Thyroid gland (tissue), 4 donors: ENCODE measurements at regions not wholly inside any gene's neighbourhood (a gene's known extent, or its start where the extent isn't known, plus 50 kb on each side); places are given as distances from the start of the nearest gene placed in this dataset.

Source experiments
- DNase-seq, 2 donors: peaks; one replicate each; pipeline ENCODE4 v3.0.0-alpha.2; 2019
- H3K27ac ChIP-seq, 3 donors: fragments of 200-600 bp; sonication (generic); 1 replicate in 2 of 3; 2 replicates in 1 of 3; pipeline ENCODE4 v1.5.1; 2016 to 2019; ENCODE audit warnings: mild to moderate bottlenecking in 1 of 3, moderate library complexity in 1 of 3
- H3K27me3 ChIP-seq: fragments of 200-600 bp; sonication (generic); one replicate; pipeline ENCODE4 v1.5.1; 2019
- H3K36me3 ChIP-seq, 2 donors: fragments of 200-600 bp; sonication (generic); one replicate each; pipeline ENCODE4 v1.5.1; 2016 to 2019
- H3K4me1 ChIP-seq, 2 donors: fragments of 200-600 bp; sonication (generic); one replicate each; pipeline ENCODE4 v1.5.1; 2017 to 2019
- H3K4me3 ChIP-seq, 3 donors: fragments of 200-600 bp; sonication (generic); replicated peaks in 1 of 3; 1 replicate in 2 of 3; 2 replicates in 1 of 3; pipeline ENCODE4 v1.5.1; 2016; ENCODE audit warnings: mild to moderate bottlenecking in 1 of 3
- H3K9me3 ChIP-seq: fragments of 200-600 bp; sonication (generic); one replicate; pipeline ENCODE4 v1.5.1; 2017
- CTCF ChIP-seq, 6 experiments: fragments of 200-600 bp in 3 of 6; fragments of 450-650 bp in 3 of 6; sonication (generic) in 3 of 6; IDR thresholded peaks; one replicate each; pipeline ENCODE4 v1.5.1; 2016 to 2019; ENCODE audit warnings: antibody characterized with exemption in 6 of 6, mild to moderate bottlenecking in 2 of 6, inconsistent platforms in 1 of 6, moderate library complexity in 1 of 6
- POLR2A ChIP-seq, 2 donors: fragments of 450-650 bp; IDR thresholded peaks; one replicate each; pipeline ENCODE4 v1.6.1; 2017; ENCODE audit warnings: antibody characterized with exemption in 2 of 2, mild to moderate bottlenecking in 2 of 2, moderate library complexity in 1 of 2
- WGBS, 2 donors: methylation state at CpG; one replicate each; pipeline ENCODE4 v1.1.5; 2017; 5-methylcytosine and 5-hydroxymethylcytosine counted together
- intact Hi-C: fragments of 100-400 bp; cut with DNase I; formaldehyde crosslinking; loops from one replicate; pipeline ENCODE4 v1.15.1; 2023

GRCh38 chr1:218674280-218674773, 329.2 kb downstream of the TGFB2 start:
- no peak overlapping the region for H3K27ac ChIP-seq
- no peak overlapping the region for H3K4me3 ChIP-seq
- no peaks in the 10 kb centered on the region for H3K36me3 ChIP-seq
- WGBS, 2 donors, result 33 to 38% methylated on average over 8 to 9 of the region's 9 CpGs
- intact Hi-C loops, result no loop called here
- no peaks in the 10 kb centered on the region for H3K4me1 ChIP-seq
- DNase-seq, result peak; percentile 15 to 19
- no peaks in the 10 kb centered on the region for H3K27me3 ChIP-seq
- H3K9me3 ChIP-seq, result no peaks in the 10 kb centered on the region
- TF ChIP-seq CTCF (IDR thresholded peaks at IDR 0.05) (peak in 2 of 6 experiments; percentile 12 to 13), POLR2A (IDR thresholded peaks at IDR 0.05) (no peak)

- Histone ChIP-seq H3K27ac (no peak overlapping the region), H3K4me1 (no peaks in the 10 kb centered on the region), H3K4me3 (no peak overlapping the region), H3K27me3 (no peaks in the 10 kb centered on the region), H3K36me3 (no peaks in the 10 kb centered on the region), H3K9me3 (no peaks in the 10 kb centered on the region)
- TF ChIP-seq CTCF (IDR thresholded peaks at IDR 0.05), result no peak
- 75 to 78% methylated on average over 7 of the region's 7 CpGs for WGBS, 2 donors
- no peak for DNase-seq
- intact Hi-C loops, result no loop called here
Measured at GRCh38 chr1:218677026-218677425, 331.9 kb downstream of the TGFB2 start.

- intact Hi-C loops, result no loop called here
- no peaks in the 10 kb centered on the region for H3K27me3 ChIP-seq
- 88 to 94% methylated on average over 2 of the region's 2 CpGs for WGBS, 2 donors
- no peak overlapping the region for H3K4me3 ChIP-seq
- no peaks in the 10 kb centered on the region for H3K36me3 ChIP-seq
- no peaks in the 10 kb centered on the region for H3K4me1 ChIP-seq
- H3K27ac ChIP-seq, result no peak overlapping the region
- no peaks in the 10 kb centered on the region for H3K9me3 ChIP-seq
- TF ChIP-seq CTCF (IDR thresholded peaks at IDR 0.05) (no peak), POLR2A (IDR thresholded peaks at IDR 0.05) (no peak)
- no peak for DNase-seq
Measured at GRCh38 chr1:218679391-218679790, 334.3 kb downstream of the TGFB2 start.

GRCh38 chr1:218679988-218680748, 335.0 kb downstream of the TGFB2 start:
- Histone ChIP-seq H3K27ac (no peak overlapping the region), H3K36me3 (no peaks in the 10 kb centered on the region), H3K4me1 (no peaks in the 10 kb centered on the region), H3K4me3 (no peak overlapping the region), H3K9me3 (no peaks in the 10 kb centered on the region), H3K27me3 (no peaks in the 10 kb centered on the region)
- 78 to 82% methylated on average over 4 of the region's 4 CpGs for WGBS, 2 donors
- intact Hi-C loops, result no loop called here
- no peak for TF ChIP-seq POLR2A (IDR thresholded peaks at IDR 0.05)
- TF ChIP-seq CTCF (IDR thresholded peaks at IDR 0.05), result no peak
- DNase-seq, result no peak

GRCh38 chr1:218683242-218683641, 338.1 kb downstream of the TGFB2 start:
- no peak for DNase-seq
- 49 to 69% methylated on average over 2 of the region's 2 CpGs for WGBS, 2 donors
- intact Hi-C loops, result no loop called here
- H3K4me3 ChIP-seq, result no peak overlapping the region
- no peaks in the 10 kb centered on the region for H3K36me3 ChIP-seq
- H3K9me3 ChIP-seq, result no peaks in the 10 kb centered on the region
- no peak overlapping the region for H3K27ac ChIP-seq
- no peaks in the 10 kb centered on the region for H3K27me3 ChIP-seq
- TF ChIP-seq POLR2A (IDR thresholded peaks at IDR 0.05) (no peak), CTCF (IDR thresholded peaks at IDR 0.05) (no peak)
- no peaks in the 10 kb centered on the region for H3K4me1 ChIP-seq
